Fibroblast of skin of back (primary cell): ENCODE measurements at regions not wholly inside any gene's neighbourhood (a gene's known extent, or its start where the extent isn't known, plus 50 kb on each side); places are given as distances from the start of the nearest gene placed in this dataset.
"Not testable (repeated sequence)": the region's sequence is repeated elsewhere in the genome, so short reads cannot be mapped to it uniquely, and the experiment has no call there.

Source experiments
- DNase-seq: peaks from one replicate; pipeline ENCODE4 v3.0.0-alpha.2; 2013

DNA sequence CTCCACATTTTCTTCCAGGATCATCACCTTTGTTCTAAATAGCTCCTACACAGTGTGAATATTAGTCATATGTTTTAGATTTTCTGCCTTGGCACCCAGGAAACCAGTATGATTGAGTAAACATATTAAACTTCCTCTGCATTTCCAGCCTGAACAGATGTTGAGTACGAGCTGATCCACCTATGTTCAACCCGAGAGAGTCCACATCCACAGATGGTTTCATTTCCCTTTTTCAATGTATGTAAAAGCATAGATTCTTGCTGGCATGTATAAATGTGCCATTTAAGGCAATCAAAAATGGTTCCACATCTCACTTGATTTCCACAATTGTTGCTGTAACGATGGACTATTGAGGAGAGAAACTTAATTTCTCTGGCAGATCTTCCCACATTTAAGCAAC, 74.2 kb downstream of the ZNF716 start:
- not testable (repeated sequence) for DNase-seq

DNA sequence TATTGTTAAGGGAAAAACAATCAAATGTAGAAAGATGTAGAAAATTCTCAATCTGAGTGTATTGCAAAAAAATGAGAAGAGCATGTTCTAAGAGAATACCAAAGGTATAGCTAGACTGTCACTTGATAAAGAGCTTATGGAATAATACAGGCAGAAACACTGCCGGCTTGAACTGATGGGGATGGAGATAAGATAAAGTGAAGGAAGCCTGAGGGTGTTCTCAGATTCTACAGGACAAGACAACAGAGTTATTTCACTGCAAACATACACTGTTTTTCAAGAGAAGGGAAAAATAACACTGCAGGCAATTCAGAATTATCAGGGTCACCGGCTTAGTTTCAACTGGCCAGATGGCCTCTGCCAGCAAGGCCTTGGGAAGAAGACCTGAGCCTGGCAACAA, 80.0 kb downstream of the ZNF716 start:
- no peak for DNase-seq

GRCh38 chr7:57540634-57541033, 90.7 kb downstream of the ZNF716 start:
- DNase-seq, result not testable (repeated sequence)

GRCh38 chr7:57542331-57542730, 92.4 kb downstream of the ZNF716 start:
- DNase-seq, result not testable (repeated sequence)

GRCh38 chr7:57547351-57547750, 97.4 kb downstream of the ZNF716 start:
- not testable (repeated sequence) for DNase-seq

DNA sequence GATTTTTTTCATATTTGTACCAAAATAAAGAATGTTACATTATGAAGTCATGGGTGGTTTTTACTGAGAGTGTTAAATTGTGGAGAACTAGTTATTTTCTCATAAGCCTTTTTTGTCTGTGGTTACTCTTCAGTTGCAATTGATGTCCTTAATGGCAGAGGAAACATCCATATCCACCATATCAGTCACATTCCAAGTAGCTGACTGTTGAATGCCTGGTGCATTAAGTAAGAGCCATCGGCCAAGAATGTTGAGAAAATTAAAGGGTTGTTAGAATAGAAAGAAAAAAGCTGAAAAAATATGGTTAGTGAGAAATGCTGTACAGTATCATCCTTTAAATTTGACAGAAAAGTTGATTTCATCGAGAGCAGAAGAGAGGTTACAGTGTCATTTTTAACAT, 100.0 kb downstream of the ZNF716 start:
- peak; percentile 0 for DNase-seq

DNA sequence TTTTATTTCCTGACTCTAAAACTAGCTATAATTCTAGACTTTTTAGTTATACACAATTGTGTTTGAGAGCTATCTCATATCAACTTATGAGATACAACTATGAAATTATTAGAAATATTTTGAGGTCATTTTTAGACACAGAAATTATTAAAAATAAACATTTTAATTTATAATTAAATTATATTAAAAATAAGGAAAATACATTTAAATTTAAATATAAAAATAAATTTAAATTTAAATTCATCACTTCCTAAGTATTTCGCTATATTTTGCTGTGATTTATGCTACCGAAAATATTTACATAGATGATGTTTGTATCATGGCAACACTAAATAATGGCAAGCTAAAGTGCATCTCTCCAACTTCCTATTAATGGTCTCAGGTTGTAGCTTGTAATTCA, 105.7 kb downstream of the ZNF716 start:
- not testable (repeated sequence) for DNase-seq

- DNase-seq, result no peak
These were observed 129.5 kb downstream of the ZNF716 start for GRCh38 chr7:57579454-57579853.
